NCI-H2227 (cell line): ENCODE measurements at regions not wholly inside any gene's neighbourhood (a gene's known extent, or its start where the extent isn't known, plus 50 kb on each side); places are given as distances from the start of the nearest gene placed in this dataset.

Experiments
- DNase-seq: peaks from one replicate; lab custom pipeline; 2025; ENCODE audit not compliant: unreplicated experiment; lab: John Stamatoyannopoulos, UW

GRCh38 chr5:175388531-175388930 lies 55.5 kb downstream of the DRD1 start:
- no peak for DNase-seq

- no peak for DNase-seq
Observed at GRCh38 chr5:175387144-175387543, 56.8 kb downstream of the DRD1 start.

GRCh38 chr5:175386526-175386925 lies 57.5 kb downstream of the DRD1 start:
- no peak for DNase-seq

- DNase-seq = no peak
Observed at GRCh38 chr5:175385691-175386362, 58.2 kb downstream of the DRD1 start.

GRCh38 chr5:175384724-175385552 lies 59.0 kb downstream of the DRD1 start:
- no peak for DNase-seq

- no peak for DNase-seq
Observed at GRCh38 chr5:175383350-175383749, 60.6 kb downstream of the DRD1 start.

GRCh38 chr5:175382171-175382570 lies 61.8 kb downstream of the DRD1 start:
- DNase-seq = no peak

GRCh38 chr5:175381130-175381529 lies 62.9 kb downstream of the DRD1 start:
- no peak for DNase-seq

- DNase-seq = no peak
Observed at GRCh38 chr5:175380701-175381100, 63.3 kb downstream of the DRD1 start.

GRCh38 chr5:175379867-175380266 lies 64.1 kb downstream of the DRD1 start:
- no peak for DNase-seq

GRCh38 chr5:175378444-175379028 lies 65.4 kb downstream of the DRD1 start:
- no peak for DNase-seq

GRCh38 chr5:175377816-175378215 lies 66.2 kb downstream of the DRD1 start:
- no peak for DNase-seq

- DNase-seq = no peak
Observed at GRCh38 chr5:175374166-175374875, 69.7 kb downstream of the DRD1 start.

- DNase-seq = no peak
Observed at GRCh38 chr5:175365866-175366265, 78.1 kb downstream of the DRD1 start.

- DNase-seq = no peak
Observed at GRCh38 chr5:175363300-175363699, 80.7 kb downstream of the DRD1 start.

GRCh38 chr5:175357995-175358394 lies 86.0 kb downstream of the DRD1 start:
- DNase-seq = no peak

GRCh38 chr5:175356428-175356827 lies 87.6 kb downstream of the DRD1 start:
- no peak for DNase-seq

GRCh38 chr5:175354964-175355363 lies 89.0 kb downstream of the DRD1 start:
- no peak for DNase-seq

GRCh38 chr5:175353926-175354325 lies 90.1 kb downstream of the DRD1 start:
- no peak for DNase-seq

- no peak for DNase-seq
Observed at GRCh38 chr5:175351897-175352590, 91.9 kb downstream of the DRD1 start.

GRCh38 chr5:175351126-175351525 lies 92.9 kb downstream of the DRD1 start:
- no peak for DNase-seq
